ENCODE measurements at regions not wholly inside any gene's neighbourhood (a gene's known extent, or its start where the extent isn't known, plus 50 kb on each side); places are given as distances from the start of the nearest gene placed in this dataset.
"Not testable (repeated sequence)": the region's sequence is repeated elsewhere in the genome, so short reads cannot be mapped to it uniquely, and the experiment has no call there.

DNA sequence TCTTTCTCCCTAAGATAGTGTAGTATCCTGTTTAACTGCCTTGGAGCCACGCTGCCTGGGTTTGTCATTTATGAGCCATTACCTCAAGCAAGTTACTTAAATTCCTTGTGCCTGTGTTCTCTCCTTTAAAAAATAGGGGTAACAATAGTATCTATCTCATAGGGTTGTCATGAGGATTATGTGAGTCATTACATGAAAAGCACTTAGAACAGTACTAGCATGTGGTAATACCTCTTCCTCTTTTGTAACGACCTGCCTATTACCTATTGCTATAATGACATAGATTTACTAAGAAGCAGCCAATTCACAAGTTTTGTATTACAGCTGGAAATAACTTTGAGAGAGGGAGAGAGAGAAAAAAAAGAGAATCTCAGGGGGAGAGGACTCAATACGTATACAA lies 834.7 kb downstream of the RAPGEF2 start:
- BruUV-seq (replicated peaks) = no TSS peak
- H3K4me1 ChIP-seq = no peaks in the 10 kb centered on the region
- no peaks in the 10 kb centered on the region for H3K4me1 Mint-ChIP-seq (ENCODE audit: low read depth, unreplicated experiment)
- H3K9me3 ChIP-seq = no peaks in the 10 kb centered on the region
- TF ChIP-seq, protein P1, sequence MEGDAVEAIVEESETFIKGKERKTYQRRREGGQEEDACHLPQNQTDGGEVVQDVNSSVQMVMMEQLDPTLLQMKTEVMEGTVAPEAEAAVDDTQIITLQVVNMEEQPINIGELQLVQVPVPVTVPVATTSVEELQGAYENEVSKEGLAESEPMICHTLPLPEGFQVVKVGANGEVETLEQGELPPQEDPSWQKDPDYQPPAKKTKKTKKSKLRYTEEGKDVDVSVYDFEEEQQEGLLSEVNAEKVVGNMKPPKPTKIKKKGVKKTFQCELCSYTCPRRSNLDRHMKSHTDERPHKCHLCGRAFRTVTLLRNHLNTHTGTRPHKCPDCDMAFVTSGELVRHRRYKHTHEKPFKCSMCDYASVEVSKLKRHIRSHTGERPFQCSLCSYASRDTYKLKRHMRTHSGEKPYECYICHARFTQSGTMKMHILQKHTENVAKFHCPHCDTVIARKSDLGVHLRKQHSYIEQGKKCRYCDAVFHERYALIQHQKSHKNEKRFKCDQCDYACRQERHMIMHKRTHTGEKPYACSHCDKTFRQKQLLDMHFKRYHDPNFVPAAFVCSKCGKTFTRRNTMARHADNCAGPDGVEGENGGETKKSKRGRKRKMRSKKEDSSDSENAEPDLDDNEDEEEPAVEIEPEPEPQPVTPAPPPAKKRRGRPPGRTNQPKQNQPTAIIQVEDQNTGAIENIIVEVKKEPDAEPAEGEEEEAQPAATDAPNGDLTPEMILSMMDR (IDR thresholded peaks at IDR 0.05; ENCODE audit: insufficient read depth in 1 of 2, low read depth in 1 of 2, low read length in 1 of 2, severe bottlenecking in 1 of 2, unreplicated experiment in 1 of 2) = no peak
- H3K27me3 ChIP-seq (replicated peaks; ENCODE audit: control insufficient read depth, insufficient read depth, low read length) = no peaks in the 10 kb centered on the region
- no peaks in the 10 kb centered on the region for H3K27me3 Mint-ChIP-seq (ENCODE audit: insufficient read depth, unreplicated experiment)
- no peak overlapping the region for H3K4me3 Mint-ChIP-seq (ENCODE audit: unreplicated experiment)
- no peaks in the 10 kb centered on the region for H3K36me3 ChIP-seq (ENCODE audit: control insufficient read depth, insufficient read depth, low read length)
- no peak overlapping the region for H3K4me3 ChIP-seq (ENCODE audit: low read depth, low read length)
- no peaks in the 10 kb centered on the region for H3K36me3 Mint-ChIP-seq (ENCODE audit: insufficient read depth, unreplicated experiment)
- ChIA-PET POLR2A (no interaction called here), CTCF (no interaction called here)
- H3K27ac Mint-ChIP-seq (ENCODE audit: unreplicated experiment) = no peak overlapping the region
- intact Hi-C loops (cut with micrococcal nuclease; ENCODE audit: unreplicated experiment) = no loop called here
- no peak for DNase-seq
- peaks cover 19% of the 10 kb centered on the region for H3K9me3 Mint-ChIP-seq (ENCODE audit: unreplicated experiment)

DNA sequence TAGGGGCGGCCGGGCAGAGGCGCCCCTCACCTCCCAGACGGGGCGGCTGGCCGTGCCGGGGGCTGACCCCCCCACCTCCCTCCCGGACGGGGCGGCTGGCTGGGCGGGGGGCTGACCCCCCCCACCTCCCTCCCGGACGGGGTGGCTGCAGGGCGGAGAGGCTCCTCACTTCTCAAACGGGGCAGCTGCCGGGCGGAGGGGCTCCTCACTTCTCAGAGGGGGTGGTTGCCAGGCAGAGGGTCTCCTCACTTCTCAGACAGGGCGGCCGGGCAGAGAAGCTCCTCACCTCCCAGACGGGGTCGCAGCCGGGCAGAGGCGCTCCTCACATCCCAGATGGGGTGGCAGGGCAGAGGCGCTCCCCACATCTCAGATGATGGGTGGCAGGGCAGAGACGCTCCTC lies 836.8 kb downstream of the RAPGEF2 start:
- H3K27me3 ChIP-seq (replicated peaks; ENCODE audit: control insufficient read depth, insufficient read depth, low read length); BruUV-seq (replicated peaks); H3K27ac Mint-ChIP-seq (ENCODE audit: unreplicated experiment); H3K27me3 Mint-ChIP-seq (ENCODE audit: insufficient read depth, unreplicated experiment); intact Hi-C loops (cut with micrococcal nuclease; ENCODE audit: unreplicated experiment); POLR2A ChIA-PET; H3K4me1 ChIP-seq; H3K4me1 Mint-ChIP-seq (ENCODE audit: low read depth, unreplicated experiment); H3K4me3 ChIP-seq (ENCODE audit: low read depth, low read length); H3K9me3 ChIP-seq; CTCF ChIA-PET; H3K9me3 Mint-ChIP-seq (ENCODE audit: unreplicated experiment); H3K4me3 Mint-ChIP-seq (ENCODE audit: unreplicated experiment); H3K36me3 Mint-ChIP-seq (ENCODE audit: insufficient read depth, unreplicated experiment); H3K36me3 ChIP-seq (ENCODE audit: control insufficient read depth, insufficient read depth, low read length); DNase-seq: not testable (repeated sequence)

DNA sequence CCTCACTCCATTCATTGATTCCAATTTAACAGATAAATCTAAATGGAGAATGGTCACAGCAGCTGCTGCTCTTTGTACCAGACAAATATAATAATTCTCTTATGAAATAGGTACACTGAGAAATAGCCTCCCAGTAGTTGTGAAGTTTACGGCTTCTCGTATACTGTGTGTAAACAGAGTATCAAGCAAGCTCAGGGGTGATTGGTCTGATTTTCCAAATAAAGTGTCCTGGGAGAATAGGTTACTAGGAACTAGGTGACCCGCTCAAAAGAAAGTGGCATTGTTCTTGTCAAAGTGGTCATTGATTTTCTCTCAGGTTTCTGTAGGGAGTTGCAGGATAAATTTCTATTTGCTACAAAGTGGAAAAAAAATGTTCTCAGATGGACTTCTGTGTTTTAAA lies 838.2 kb downstream of the RAPGEF2 start:
- ChIA-PET CTCF (no interaction called here), POLR2A (no interaction called here)
- intact Hi-C loops (cut with micrococcal nuclease; ENCODE audit: unreplicated experiment) = no loop called here
- Mint-ChIP-seq H3K36me3 (ENCODE audit: insufficient read depth, unreplicated experiment) (no peaks in the 10 kb centered on the region), H3K4me1 (ENCODE audit: low read depth, unreplicated experiment) (no peaks in the 10 kb centered on the region), H3K4me3 (ENCODE audit: unreplicated experiment) (no peak overlapping the region), H3K9me3 (ENCODE audit: unreplicated experiment) (peaks cover 2% of the 10 kb centered on the region), H3K27me3 (ENCODE audit: insufficient read depth, unreplicated experiment) (no peaks in the 10 kb centered on the region), H3K27ac (ENCODE audit: unreplicated experiment) (no peak overlapping the region)
- Histone ChIP-seq H3K36me3 (ENCODE audit: control insufficient read depth, insufficient read depth, low read length) (no peaks in the 10 kb centered on the region), H3K9me3 (no peaks in the 10 kb centered on the region), H3K4me1 (no peaks in the 10 kb centered on the region), H3K4me3 (ENCODE audit: low read depth, low read length) (no peak overlapping the region), H3K27me3 (replicated peaks; ENCODE audit: control insufficient read depth, insufficient read depth, low read length) (no peaks in the 10 kb centered on the region)
- BruUV-seq (replicated peaks) = no TSS peak
- TF ChIP-seq, protein P1 (IDR thresholded peaks at IDR 0.05; ENCODE audit: insufficient read depth in 1 of 2, low read depth in 1 of 2, low read length in 1 of 2, severe bottlenecking in 1 of 2, unreplicated experiment in 1 of 2) = no peak
- no peak for DNase-seq

DNA sequence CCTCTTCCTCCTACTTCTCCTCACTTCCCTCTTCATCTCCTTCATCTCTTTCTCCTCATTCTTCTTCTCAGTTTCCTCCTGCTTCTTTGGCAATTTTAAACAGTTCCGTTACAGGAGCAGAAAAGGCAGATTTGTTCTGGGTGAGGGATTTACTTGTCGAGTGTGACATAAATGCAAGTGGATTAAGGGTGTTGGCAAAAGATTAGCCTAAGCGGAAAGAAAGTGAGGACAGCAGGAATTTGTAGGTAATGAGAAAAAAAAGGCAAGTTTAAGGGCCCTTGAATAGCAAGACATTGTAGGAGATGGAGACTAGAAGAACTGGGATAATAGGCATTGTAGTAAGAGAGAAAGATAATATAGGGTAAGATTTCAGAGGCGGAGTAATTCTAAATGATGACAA lies 841.6 kb downstream of the RAPGEF2 start:
- no peaks in the 10 kb centered on the region for H3K4me1 ChIP-seq
- CTCF ChIA-PET = no interaction called here
- intact Hi-C loops (cut with micrococcal nuclease; ENCODE audit: unreplicated experiment) = no loop called here
- no peaks in the 10 kb centered on the region for H3K9me3 ChIP-seq
- TF ChIP-seq, protein P1 (IDR thresholded peaks at IDR 0.05; ENCODE audit: insufficient read depth in 1 of 2, low read depth in 1 of 2, low read length in 1 of 2, severe bottlenecking in 1 of 2, unreplicated experiment in 1 of 2) = no peak
- H3K27me3 ChIP-seq (replicated peaks; ENCODE audit: control insufficient read depth, insufficient read depth, low read length) = no peaks in the 10 kb centered on the region
- Mint-ChIP-seq H3K9me3 (ENCODE audit: unreplicated experiment) (no peaks in the 10 kb centered on the region), H3K27ac (ENCODE audit: unreplicated experiment) (no peak overlapping the region), H3K4me3 (ENCODE audit: unreplicated experiment) (no peak overlapping the region), H3K27me3 (ENCODE audit: insufficient read depth, unreplicated experiment) (no peaks in the 10 kb centered on the region), H3K4me1 (ENCODE audit: low read depth, unreplicated experiment) (no peaks in the 10 kb centered on the region), H3K36me3 (ENCODE audit: insufficient read depth, unreplicated experiment) (no peaks in the 10 kb centered on the region)
- H3K4me3 ChIP-seq (ENCODE audit: low read depth, low read length) = no peak overlapping the region
- DNase-seq = no peak
- POLR2A ChIA-PET = no interaction called here
- H3K36me3 ChIP-seq (ENCODE audit: control insufficient read depth, insufficient read depth, low read length) = no peaks in the 10 kb centered on the region
- BruUV-seq (replicated peaks) = no TSS peak

Measured in Caco-2 (cell line).